ENCODE measurements at regions not wholly inside any gene's neighbourhood (a gene's known extent, or its start where the extent isn't known, plus 50 kb on each side); places are given as distances from the start of the nearest gene placed in this dataset.

GRCh38 chr5:38008198-38008597 is 168.4 kb upstream of the GDNF start:
- ChIA-PET POLR2A (no interaction called here), CTCF (interaction anchor here (1.9 kb wide), 1 partner anchor 48 kb away, joined by 5 read pairs; no protein-coding TSS in a partner anchor)
- no peak for TF ChIP-seq CTCF (IDR thresholded peaks at IDR 0.05; ENCODE audit: control extremely low read depth, extremely low read depth, low read depth, missing control alignments)
- DNase-seq (ENCODE audit: extremely low spot score): no peak

- no peak for DNase-seq (ENCODE audit: extremely low spot score)
- ChIA-PET POLR2A (no interaction called here), CTCF (interaction anchor here (1.2 kb wide), 1 partner anchor 108 kb away, joined by 3 read pairs; no protein-coding TSS in a partner anchor)
- TF ChIP-seq CTCF (IDR thresholded peaks at IDR 0.05; ENCODE audit: control extremely low read depth, extremely low read depth, low read depth, missing control alignments): no peak
Observed at GRCh38 chr5:37999593-37999992, 159.8 kb upstream of the GDNF start.

DNA sequence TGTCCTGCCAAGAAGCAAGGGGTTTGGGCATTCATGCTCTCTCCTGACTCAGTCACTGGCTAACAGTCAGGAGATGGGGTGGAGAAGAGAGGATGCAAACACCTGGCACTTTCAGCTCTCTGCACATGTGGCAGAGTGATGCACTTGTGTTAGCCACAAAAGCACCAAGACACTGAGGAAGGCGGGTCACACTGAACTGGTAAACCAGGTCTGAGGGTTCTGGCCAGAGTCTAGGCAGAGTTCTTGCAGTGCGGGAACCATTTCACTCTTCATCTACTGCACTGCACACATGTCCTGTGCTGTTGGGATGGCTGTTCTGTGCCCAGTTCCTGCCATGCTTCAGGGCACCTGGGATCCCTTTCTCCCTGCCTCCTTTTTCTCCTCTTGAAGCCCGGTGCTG is 157.1 kb upstream of the GDNF start:
- POLR2A ChIA-PET: no interaction called here
- no peak for TF ChIP-seq CTCF (IDR thresholded peaks at IDR 0.05; ENCODE audit: control extremely low read depth, extremely low read depth, low read depth, missing control alignments)
- DNase-seq (ENCODE audit: extremely low spot score): no peak
- CTCF ChIA-PET: no interaction called here

DNA sequence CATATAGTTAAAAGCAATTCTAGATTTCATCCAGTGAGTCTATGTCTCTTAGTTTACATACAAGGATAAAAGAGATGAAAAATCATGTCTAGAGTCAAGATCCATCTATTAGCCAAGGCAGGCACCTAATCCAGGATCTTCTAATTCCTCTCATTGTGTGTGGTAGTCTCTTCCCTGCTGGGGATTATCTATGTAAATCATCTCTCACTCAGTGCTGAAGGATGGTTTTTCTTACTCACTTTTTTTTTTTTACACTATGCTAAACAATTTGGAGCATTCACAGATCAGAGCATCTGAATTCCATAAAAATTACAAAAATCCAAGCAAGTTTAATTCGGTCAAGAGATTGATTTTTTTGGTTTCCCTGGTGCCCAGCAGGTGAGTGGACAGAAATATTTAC is 154.9 kb upstream of the GDNF start:
- TF ChIP-seq CTCF (IDR thresholded peaks at IDR 0.05; ENCODE audit: control extremely low read depth, extremely low read depth, low read depth, missing control alignments): no peak
- POLR2A ChIA-PET: no interaction called here
- CTCF ChIA-PET: interaction anchor here (1.1 kb wide), 1 partner anchor 39 kb away, joined by 3 read pairs; no protein-coding TSS in a partner anchor
- no peak for DNase-seq (ENCODE audit: extremely low spot score)

DNA sequence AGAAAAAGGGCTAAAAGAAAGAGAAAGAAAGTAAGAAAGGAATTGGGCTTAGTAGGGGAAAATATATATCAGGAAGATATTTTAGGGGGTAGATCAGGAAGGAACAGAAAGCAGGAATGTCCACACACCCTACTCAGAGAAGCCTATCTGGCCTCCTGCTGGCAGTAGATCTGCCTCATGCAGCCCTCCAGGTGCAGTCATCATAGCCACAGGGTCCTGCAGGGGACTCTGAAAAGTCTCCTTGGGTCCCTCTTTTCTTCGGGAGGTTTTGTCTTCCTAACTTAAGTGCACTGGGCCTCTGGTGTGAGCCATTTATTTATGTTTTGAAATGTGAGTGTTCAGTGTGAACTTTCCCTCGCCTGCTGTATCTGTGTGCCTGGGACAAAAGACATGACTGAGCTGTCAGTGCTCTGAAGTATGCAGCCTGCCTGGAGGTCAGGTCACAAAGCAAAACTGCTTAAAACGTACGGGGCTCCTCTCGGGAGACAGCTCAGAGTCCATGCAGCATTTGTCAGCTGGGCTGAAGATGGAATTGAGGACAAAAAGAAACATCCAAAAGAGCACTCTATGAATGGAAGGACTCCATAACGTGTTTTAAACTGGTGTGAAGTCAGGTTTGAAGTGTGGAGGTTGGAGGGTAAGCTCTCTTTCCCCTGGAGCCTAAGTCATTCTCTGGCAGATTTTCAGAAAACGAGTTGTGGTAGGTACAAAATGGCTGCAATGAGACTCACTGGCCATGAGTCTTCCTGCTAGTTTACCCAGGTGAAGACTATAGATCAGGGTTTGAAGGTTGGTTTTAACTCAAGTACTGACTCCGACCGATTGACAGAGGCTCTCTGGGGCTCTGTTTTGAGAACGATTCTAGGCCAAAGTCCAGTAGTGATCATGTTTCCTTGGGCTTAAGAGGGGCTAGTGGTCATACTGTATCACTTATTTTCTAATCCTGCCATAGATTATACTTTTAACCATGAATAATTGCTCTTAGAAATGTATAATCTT is 151.8 kb upstream of the GDNF start:
- POLR2A ChIA-PET: no interaction called here
- no peak for DNase-seq (ENCODE audit: extremely low spot score)
- TF ChIP-seq CTCF (IDR thresholded peaks at IDR 0.05; ENCODE audit: control extremely low read depth, extremely low read depth, low read depth, missing control alignments): no peak
- CTCF ChIA-PET: no interaction called here

DNA sequence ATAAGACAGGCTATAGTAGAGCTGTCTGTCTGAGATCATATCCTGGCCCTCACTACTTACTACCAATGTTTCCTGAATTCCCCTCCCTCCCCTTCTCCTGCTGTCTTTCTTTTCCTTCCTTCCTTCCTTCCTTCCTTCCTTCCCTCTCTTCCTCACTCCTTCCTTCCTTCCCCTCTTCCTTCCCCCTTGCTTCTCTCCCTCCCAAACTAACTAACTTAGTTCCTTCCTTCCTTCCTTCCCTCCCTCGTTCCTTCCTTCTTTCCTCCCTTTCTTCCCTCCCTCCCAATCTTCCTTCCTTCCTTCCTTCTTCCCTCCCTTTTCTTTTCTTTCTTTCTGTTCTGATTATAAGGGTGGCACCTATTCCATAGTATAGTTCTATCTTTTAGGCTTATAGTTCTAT is 150.0 kb upstream of the GDNF start:
- CTCF ChIA-PET: no interaction called here
- POLR2A ChIA-PET: no interaction called here
- DNase-seq (ENCODE audit: extremely low spot score): no peak
- no peak for TF ChIP-seq CTCF (IDR thresholded peaks at IDR 0.05; ENCODE audit: control extremely low read depth, extremely low read depth, low read depth, missing control alignments)

All from GM10248 (cell line).